Choroid plexus epithelial cell (primary cell): ENCODE measurements at regions not wholly inside any gene's neighbourhood (a gene's known extent, or its start where the extent isn't known, plus 50 kb on each side); places are given as distances from the start of the nearest gene placed in this dataset.

Experiments used
- DNase-seq: peaks from one replicate; pipeline ENCODE4 v3.0.0-alpha.2; 2010; ENCODE audit warnings: low read depth
- H3K4me3 ChIP-seq: 2 replicates; pipeline ENCODE4 v1.5.1; 2011; ENCODE audit warnings: low read depth, mild to moderate bottlenecking, control low read depth, low read length, moderate library complexity
- CTCF ChIP-seq: conservative IDR thresholded peaks from 2 replicates; pipeline ENCODE4 v1.5.1; 2011; ENCODE audit warnings: low read depth, mild to moderate bottlenecking, control low read depth, inconsistent platforms, low read length, moderate library complexity

GRCh38 chr12:90653040-90653439 lies 301.9 kb downstream of the CCER1 start:
- peak; percentile 57 for DNase-seq
- TF ChIP-seq CTCF = no peak
- H3K4me3 ChIP-seq = no peak overlapping the region

- H3K4me3 ChIP-seq = no peak overlapping the region
- no peak for DNase-seq
- TF ChIP-seq CTCF = no peak
Measured at GRCh38 chr12:90652280-90652679, 302.7 kb downstream of the CCER1 start.

- TF ChIP-seq CTCF = no peak
- H3K4me3 ChIP-seq = no peak overlapping the region
- no peak for DNase-seq
Measured at GRCh38 chr12:90645181-90645580, 309.8 kb downstream of the CCER1 start.

- TF ChIP-seq CTCF = no peak
- DNase-seq = peak; percentile 59
- H3K4me3 ChIP-seq = no peak overlapping the region
Measured at GRCh38 chr12:90631591-90632212, 323.3 kb downstream of the CCER1 start.

- no peak overlapping the region for H3K4me3 ChIP-seq
- DNase-seq = peak; percentile 8
- TF ChIP-seq CTCF = no peak
Measured at GRCh38 chr12:90630006-90630405, 325.0 kb downstream of the CCER1 start.

GRCh38 chr12:90628213-90628612 lies 326.8 kb downstream of the CCER1 start:
- no peak for TF ChIP-seq CTCF
- no peak overlapping the region for H3K4me3 ChIP-seq
- no peak for DNase-seq

- peak; percentile 44 for DNase-seq
- no peak for TF ChIP-seq CTCF
- no peak overlapping the region for H3K4me3 ChIP-seq
Measured at GRCh38 chr12:90627180-90627896, 327.6 kb downstream of the CCER1 start.
